Activated T-cell treated with anti-CD3 and anti-CD28 coated beads for 24 hours (primary cell): ENCODE measurements at regions not wholly inside any gene's neighbourhood (a gene's known extent, or its start where the extent isn't known, plus 50 kb on each side); places are given as distances from the start of the nearest gene placed in this dataset.
A peak's percentile ranks its signal among the peaks of the same experiment; 100 is the strongest.
"Not testable (repeated sequence)": the region's sequence is repeated elsewhere in the genome, so short reads cannot be mapped to it uniquely, and the experiment has no call there.

ENCODE experiments used
- DNase-seq: peaks from one replicate; pipeline ENCODE4 v3.0.0-alpha.2; 2020; ENCODE audit warnings: low read depth

- not testable (repeated sequence) for DNase-seq
These were observed 185.9 kb upstream of the ZNF644 start for GRCh38 chr1:91207691-91208090.

- DNase-seq, result not testable (repeated sequence)
These were observed 182.3 kb upstream of the ZNF644 start for GRCh38 chr1:91204150-91204549.

GRCh38 chr1:91201694-91202093 lies 179.9 kb upstream of the ZNF644 start:
- no peak for DNase-seq

GRCh38 chr1:91201176-91201575 lies 179.3 kb upstream of the ZNF644 start:
- DNase-seq, result no peak

- DNase-seq, result no peak
These were observed 178.8 kb upstream of the ZNF644 start for GRCh38 chr1:91200675-91201074.

- no peak for DNase-seq
These were observed 178.2 kb upstream of the ZNF644 start for GRCh38 chr1:91199988-91200387.

- DNase-seq, result no peak
These were observed 169.2 kb upstream of the ZNF644 start for GRCh38 chr1:91190996-91191395.

- DNase-seq, result no peak
These were observed 167.3 kb upstream of the ZNF644 start for GRCh38 chr1:91189096-91189495.

GRCh38 chr1:91182807-91183206 lies 161.0 kb upstream of the ZNF644 start:
- DNase-seq, result not testable (repeated sequence)

GRCh38 chr1:91176250-91176649 lies 154.4 kb upstream of the ZNF644 start:
- no peak for DNase-seq

GRCh38 chr1:91174734-91175133 lies 152.9 kb upstream of the ZNF644 start:
- DNase-seq, result no peak

- no peak for DNase-seq
These were observed 151.6 kb upstream of the ZNF644 start for GRCh38 chr1:91173346-91173890.

GRCh38 chr1:91172541-91172940 lies 150.7 kb upstream of the ZNF644 start:
- DNase-seq, result no peak

GRCh38 chr1:91171898-91172297 lies 150.1 kb upstream of the ZNF644 start:
- no peak for DNase-seq

GRCh38 chr1:91170571-91170970 lies 148.7 kb upstream of the ZNF644 start:
- DNase-seq, result no peak

GRCh38 chr1:91166106-91166712 lies 144.4 kb upstream of the ZNF644 start:
- DNase-seq, result peak; percentile 9

GRCh38 chr1:91165033-91165654 lies 143.3 kb upstream of the ZNF644 start:
- DNase-seq, result peak; percentile 63

- DNase-seq, result no peak
These were observed 140.8 kb upstream of the ZNF644 start for GRCh38 chr1:91162613-91163012.

GRCh38 chr1:91161749-91162148 lies 139.9 kb upstream of the ZNF644 start:
- no peak for DNase-seq

- no peak for DNase-seq
These were observed 139.3 kb upstream of the ZNF644 start for GRCh38 chr1:91161166-91161565.

GRCh38 chr1:91160363-91161075 lies 138.7 kb upstream of the ZNF644 start:
- no peak for DNase-seq

- DNase-seq, result no peak
These were observed 131.5 kb upstream of the ZNF644 start for GRCh38 chr1:91153341-91153740.

GRCh38 chr1:91152331-91152730 lies 130.5 kb upstream of the ZNF644 start:
- DNase-seq, result no peak
